Ammon's horn (tissue), 1 donor: ENCODE measurements at regions not wholly inside any gene's neighbourhood (a gene's known extent, or its start where the extent isn't known, plus 50 kb on each side); places are given as distances from the start of the nearest gene placed in this dataset.
"Not testable (repeated sequence)": the region's sequence is repeated elsewhere in the genome, so short reads cannot be mapped to it uniquely, and the experiment has no call there.

Experiments used
- DNase-seq: peaks from one replicate; pipeline ENCODE4 v3.0.0-alpha.2; 2016; ENCODE audit warnings: low spot score

- DNase-seq, result not testable (repeated sequence)
Observed at GRCh38 chr5:176060472-176061268, 92.6 kb upstream of the THOC3 start.

GRCh38 chr5:176061269-176061622 lies 93.1 kb upstream of the THOC3 start:
- DNase-seq, result not testable (repeated sequence)

GRCh38 chr5:176061660-176062059 lies 93.5 kb upstream of the THOC3 start:
- DNase-seq, result not testable (repeated sequence)

- DNase-seq, result not testable (repeated sequence)
Observed at GRCh38 chr5:176066262-176066945, 98.3 kb upstream of the THOC3 start.

- not testable (repeated sequence) for DNase-seq
Observed at GRCh38 chr5:176067162-176067561, 99.0 kb upstream of the THOC3 start.

- not testable (repeated sequence) for DNase-seq
Observed at GRCh38 chr5:176067948-176068347, 99.8 kb upstream of the THOC3 start.

GRCh38 chr5:176073996-176074571 lies 106.0 kb upstream of the THOC3 start:
- not testable (repeated sequence) for DNase-seq

- DNase-seq, result not testable (repeated sequence)
Observed at GRCh38 chr5:176083717-176084116, 115.6 kb upstream of the THOC3 start.

- not testable (repeated sequence) for DNase-seq
Observed at GRCh38 chr5:176103083-176103482, 135.0 kb upstream of the THOC3 start.

GRCh38 chr5:176112888-176113287 lies 125.3 kb upstream of the SIMC1 start:
- not testable (repeated sequence) for DNase-seq

- DNase-seq, result not testable (repeated sequence)
Observed at GRCh38 chr5:176113673-176114335, 124.4 kb upstream of the SIMC1 start.

- DNase-seq, result not testable (repeated sequence)
Observed at GRCh38 chr5:176114825-176115224, 123.4 kb upstream of the SIMC1 start.

GRCh38 chr5:176117699-176118238 lies 120.5 kb upstream of the SIMC1 start:
- not testable (repeated sequence) for DNase-seq

- DNase-seq, result not testable (repeated sequence)
Observed at GRCh38 chr5:176122361-176122760, 115.9 kb upstream of the SIMC1 start.

GRCh38 chr5:176124120-176124519 lies 114.1 kb upstream of the SIMC1 start:
- not testable (repeated sequence) for DNase-seq

- DNase-seq, result no peak
Observed at GRCh38 chr5:176131771-176132170, 106.5 kb upstream of the SIMC1 start.

- DNase-seq, result no peak
Observed at GRCh38 chr5:176132471-176133288, 105.5 kb upstream of the SIMC1 start.

GRCh38 chr5:176133289-176133870 lies 104.8 kb upstream of the SIMC1 start:
- DNase-seq, result no peak

- no peak for DNase-seq
Observed at GRCh38 chr5:176133877-176134276, 104.3 kb upstream of the SIMC1 start.

- DNase-seq, result no peak
Observed at GRCh38 chr5:176134529-176135223, 103.5 kb upstream of the SIMC1 start.
